A673 (cell line): ENCODE measurements at regions not wholly inside any gene's neighbourhood (a gene's known extent, or its start where the extent isn't known, plus 50 kb on each side); places are given as distances from the start of the nearest gene placed in this dataset.
A peak's percentile ranks its signal among the peaks of the same experiment; 100 is the strongest.
"Not testable (repeated sequence)": the region's sequence is repeated elsewhere in the genome, so short reads cannot be mapped to it uniquely, and the experiment has no call there.

Source experiments
- BruUV-seq: library from RNA; stranded (reverse); fragments of 400-500 nt; replicated peaks from 2 replicates; lab custom pipeline; 2021; lab: Mats Ljungman, UMichigan
- CTCF ChIA-PET: fragments of 300-600 bp; sonication (Branson Sonifier 250); formaldehyde crosslinking; loops from one replicate; lab custom pipeline; 2022; ENCODE audit warnings: antibody characterized with exemption; lab: Charles Lee
- POLR2A ChIA-PET: fragments of 300-600 bp; sonication (Branson Sonifier 250); formaldehyde crosslinking; loops from one replicate; lab custom pipeline; 2022; ENCODE audit warnings: antibody characterized with exemption; ENCODE audit not compliant: low non-redundant PET; lab: Charles Lee
- DNase-seq: peaks from one replicate; pipeline ENCODE4 v3.0.0-alpha.2; 2015; ENCODE audit warnings: low spot score
- H3K27ac ChIP-seq: fragments of 200-600 bp; sonication (generic); 2 replicates; pipeline ENCODE4 v1.5.1; 2016; ENCODE audit warnings: mixed run types, low read depth, mild to moderate bottlenecking, mixed read lengths, antibody characterized with exemption, low read length; ENCODE audit not compliant: poor library complexity, severe bottlenecking
- H3K27me3 ChIP-seq: fragments of 200-600 bp; sonication (generic); replicated peaks from 2 replicates; pipeline ENCODE4 v1.6.1; 2017; ENCODE audit warnings: mixed run types, low read depth, mild to moderate bottlenecking, mixed read lengths, antibody characterized with exemption, low read length; ENCODE audit not compliant: insufficient read depth, poor library complexity
- H3K36me3 ChIP-seq: fragments of 200-600 bp; sonication (generic); 2 replicates; pipeline ENCODE4 v1.6.1; 2016; ENCODE audit warnings: mixed run types, mild to moderate bottlenecking, mixed read lengths, antibody characterized with exemption, low read length; ENCODE audit not compliant: insufficient read depth, poor library complexity, severe bottlenecking
- H3K4me1 ChIP-seq: fragments of 200-600 bp; sonication (generic); 2 replicates; pipeline ENCODE4 v1.6.1; 2017; ENCODE audit warnings: mixed run types, mild to moderate bottlenecking, mixed read lengths, antibody characterized with exemption, low read length; ENCODE audit not compliant: insufficient read depth, poor library complexity, severe bottlenecking
- H3K4me3 ChIP-seq: fragments of 200-600 bp; sonication (generic); 2 replicates; pipeline ENCODE4 v1.5.1; 2016; ENCODE audit warnings: low read depth, mixed run types, mild to moderate bottlenecking, mixed read lengths, low read length; ENCODE audit not compliant: poor library complexity, severe bottlenecking
- H3K9me3 ChIP-seq: fragments of 200-600 bp; sonication (generic); 2 replicates; pipeline ENCODE4 v1.6.1; 2016; ENCODE audit warnings: mixed run types, low read depth, mild to moderate bottlenecking, mixed read lengths, antibody characterized with exemption, low read length; ENCODE audit not compliant: poor library complexity, severe bottlenecking
- CTCF ChIP-seq: fragments of 300-800, 200-600 bp; sonication (generic); conservative IDR thresholded peaks from 2 replicates; pipeline ENCODE4 v1.5.1; 2017; ENCODE audit warnings: low read depth, mild to moderate bottlenecking, antibody characterized with exemption, low read length, moderate library complexity, mixed read lengths
- EZH2 ChIP-seq: fragments of 200-600 bp; sonication (generic); IDR thresholded peaks from 2 replicates; pipeline ENCODE4 v1.6.1; 2017; ENCODE audit warnings: borderline replicate concordance, low read depth, mild to moderate bottlenecking, mixed read lengths, antibody characterized with exemption, low read length; ENCODE audit not compliant: poor library complexity, severe bottlenecking
- intact Hi-C: fragments of 100-400 bp; cut with micrococcal nuclease; formaldehyde crosslinking; loops from one replicate; pipeline ENCODE4 v1.10.0; 2022; ENCODE audit not compliant: unreplicated experiment

- H3K27me3 ChIP-seq = peaks cover 15% of the 10 kb centered on the region
- H3K4me1 ChIP-seq = no peaks in the 10 kb centered on the region
- H3K27ac ChIP-seq = no peak overlapping the region
- no peaks in the 10 kb centered on the region for H3K36me3 ChIP-seq
- TF ChIP-seq EZH2 (no peak), CTCF (no peak)
- intact Hi-C loops = no loop called here
- ChIA-PET POLR2A (no interaction called here), CTCF (no interaction called here)
- H3K9me3 ChIP-seq = no peaks in the 10 kb centered on the region
- DNase-seq = no peak
- no TSS peak for BruUV-seq
- H3K4me3 ChIP-seq = no peak overlapping the region
Observed at GRCh38 chr12:126042286-126042685, 977.1 kb downstream of the AACS start.

- H3K4me3 ChIP-seq, POLR2A ChIA-PET, H3K36me3 ChIP-seq, intact Hi-C loops, CTCF ChIA-PET, H3K9me3 ChIP-seq, DNase-seq, H3K27me3 ChIP-seq, BruUV-seq, H3K27ac ChIP-seq: not testable (repeated sequence)
- H3K4me1 ChIP-seq = peaks cover 10% of the 10 kb centered on the region
Observed at GRCh38 chr12:126049501-126049900, 984.3 kb downstream of the AACS start.

- H3K4me1 ChIP-seq = peaks cover 10% of the 10 kb centered on the region
- ChIA-PET CTCF (no interaction called here), POLR2A (no interaction called here)
- BruUV-seq = no TSS peak
- no peaks in the 10 kb centered on the region for H3K36me3 ChIP-seq
- DNase-seq = peak; percentile 90
- no peak overlapping the region for H3K27ac ChIP-seq
- no peaks in the 10 kb centered on the region for H3K9me3 ChIP-seq
- TF ChIP-seq CTCF (peak; percentile 47), EZH2 (no peak)
- H3K4me3 ChIP-seq = no peak overlapping the region
- no peaks in the 10 kb centered on the region for H3K27me3 ChIP-seq
- intact Hi-C loops = no loop called here
Observed at GRCh38 chr12:126051611-126052107, 986.4 kb downstream of the AACS start.

GRCh38 chr12:126055521-126055920, 990.3 kb downstream of the AACS start:
- intact Hi-C loops = no loop called here
- TF ChIP-seq EZH2 (no peak), CTCF (no peak)
- ChIA-PET CTCF (no interaction called here), POLR2A (interaction anchor here (0.6 kb wide), 1 partner anchor 738 kb away, joined by 9 read pairs; no protein-coding TSS in a partner anchor)
- Histone ChIP-seq H3K4me1 (peaks cover 10% of the 10 kb centered on the region), H3K27me3 (no peaks in the 10 kb centered on the region), H3K4me3 (no peak overlapping the region), H3K27ac (no peak overlapping the region), H3K9me3 (no peaks in the 10 kb centered on the region), H3K36me3 (no peaks in the 10 kb centered on the region)
- no peak for DNase-seq
- no TSS peak for BruUV-seq
